ENCODE measurements at regions not wholly inside any gene's neighbourhood (a gene's known extent, or its start where the extent isn't known, plus 50 kb on each side); places are given as distances from the start of the nearest gene placed in this dataset.

GRCh38 chr9:74071502-74071901 lies 425.6 kb upstream of the RORB start:
- TF ChIP-seq EZH2 (IDR thresholded peaks at IDR 0.05) (no peak), POLR2AphosphoS5 (IDR thresholded peaks at IDR 0.05; ENCODE audit: borderline replicate concordance, low read depth, low read length) (no peak), FOXP2 (optimal IDR thresholded peaks at IDR 0.05; ENCODE audit: control extremely low read depth, extremely low read length, insufficient read depth) (no peak)
